Natural killer cell (primary cell): ENCODE measurements at regions not wholly inside any gene's neighbourhood (a gene's known extent, or its start where the extent isn't known, plus 50 kb on each side); places are given as distances from the start of the nearest gene placed in this dataset.

Experiments used
- ATAC-seq, 3 donors: fragments of 150-1000 bp in 2 of 3; fragments of 200-7000 bp in 1 of 3; cut with Tn5 transposase; 1 replicate in 1 of 3; 2 replicates in 2 of 3; pipeline ENCODE4 v1.10.0; 2021; ENCODE audit warnings: mild to moderate bottlenecking in 2 of 3, moderate library complexity in 2 of 3
- DNase-seq, 2 donors: peaks; one replicate each; pipeline versions ENCODE4 v3.0.0 to v3.0.0-alpha.2; 2013 to 2021; ENCODE audit warnings: mixed read lengths in 1 of 2
- H3K27ac ChIP-seq: one replicate; pipeline ENCODE4 v1.5.1; 2013; ENCODE audit warnings: mild to moderate bottlenecking, low read length
- H3K27me3 ChIP-seq: one replicate; pipeline ENCODE4 v1.6.1; 2013; ENCODE audit warnings: low read length; ENCODE audit not compliant: control insufficient read depth, insufficient read depth
- H3K36me3 ChIP-seq: one replicate; pipeline ENCODE4 v1.6.1; 2013; ENCODE audit warnings: low read length; ENCODE audit not compliant: control insufficient read depth, insufficient read depth
- H3K4me1 ChIP-seq: one replicate; pipeline ENCODE4 v1.6.1; 2013; ENCODE audit warnings: low read length; ENCODE audit not compliant: control insufficient read depth, insufficient read depth
- H3K4me3 ChIP-seq: one replicate; pipeline ENCODE4 v1.5.1; 2013; ENCODE audit warnings: low read length
- H3K9me3 ChIP-seq: one replicate; pipeline ENCODE4 v1.6.1; 2013; ENCODE audit warnings: low read length; ENCODE audit not compliant: control insufficient read depth, insufficient read depth
- H3K27ac Mint-ChIP-seq, 2 donors: one replicate each; pipeline ENCODE4 v1.8.0; 2022; ENCODE audit warnings: mild to moderate bottlenecking in 2 of 2, mixed read lengths in 2 of 2, moderate library complexity in 1 of 2
- H3K27me3 Mint-ChIP-seq, 2 donors: one replicate each; pipeline ENCODE4 v1.8.0; 2022; ENCODE audit warnings: low read depth in 2 of 2, mixed read lengths in 2 of 2
- H3K36me3 Mint-ChIP-seq: one replicate; pipeline ENCODE4 v1.8.0; 2022; ENCODE audit warnings: mixed read lengths
- H3K4me1 Mint-ChIP-seq, 2 donors: one replicate each; pipeline ENCODE4 v1.8.0; 2022; ENCODE audit warnings: mixed read lengths in 2 of 2
- H3K4me3 Mint-ChIP-seq: one replicate; pipeline ENCODE4 v1.8.0; 2022; ENCODE audit warnings: mild to moderate bottlenecking, moderate library complexity, mixed read lengths
- H3K9me3 Mint-ChIP-seq, 2 donors: one replicate each; pipeline ENCODE4 v1.8.0; 2022; ENCODE audit warnings: mixed read lengths in 2 of 2
- WGBS: methylation state at CpG from one replicate; pipeline ENCODE4 v1.1.7; 2013; ENCODE audit warnings: missing lambda C conversion rate; ENCODE audit not compliant: insufficient coverage; 5-methylcytosine and 5-hydroxymethylcytosine counted together
- intact Hi-C: fragments of 100-400 bp; cut with micrococcal nuclease; formaldehyde crosslinking; loops from one replicate; pipeline ENCODE4 v1.14.2; 2022
- TF ChIP-seq, protein P1 (sequence below): fragments of 200-600 bp; IDR thresholded peaks from one replicate; pipeline ENCODE4 v1.8.0; 2022; ENCODE audit warnings: antibody characterized with exemption

DNA sequence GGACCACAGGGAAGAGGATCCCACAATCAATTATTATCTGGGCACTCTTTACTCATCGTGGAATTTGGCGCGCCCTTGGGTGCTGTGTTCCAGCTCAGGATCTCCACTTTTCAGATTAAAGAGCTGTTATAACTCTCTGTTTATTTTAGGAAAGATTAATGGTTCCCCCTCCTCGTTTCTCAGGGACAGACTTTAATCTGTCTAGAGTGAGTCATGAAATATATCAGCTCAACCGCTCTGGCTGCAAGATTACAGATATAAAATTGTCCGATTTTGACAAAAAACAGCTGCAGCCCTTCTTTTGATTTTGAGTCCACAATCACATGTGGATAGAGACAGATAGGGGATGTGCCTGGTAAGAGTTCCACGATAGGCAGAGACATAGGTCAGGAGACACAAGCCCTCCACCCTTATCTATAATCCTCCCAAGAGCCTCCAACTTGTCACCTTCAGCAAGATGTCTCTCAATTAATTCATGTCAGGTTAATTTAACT lies 77.6 kb upstream of the ANKRD55 start:
- peaks cover 5 to 10% of the 10 kb centered on the region in 2 donors for H3K27me3 Mint-ChIP-seq
- no peaks in the 10 kb centered on the region for H3K36me3 ChIP-seq
- H3K9me3 ChIP-seq = no peaks in the 10 kb centered on the region
- intact Hi-C loops = loop anchor here (10.0 kb wide), 1 partner anchor 376 kb away; no protein-coding TSS in a partner anchor
- H3K36me3 Mint-ChIP-seq = no peaks in the 10 kb centered on the region
- H3K9me3 Mint-ChIP-seq = no peaks in the 10 kb centered on the region
- H3K4me3 ChIP-seq = no peak overlapping the region
- ATAC-seq (no peak), DNase-seq (no peak)
- no peak overlapping the region for H3K27ac ChIP-seq
- no peaks in the 10 kb centered on the region for H3K4me1 ChIP-seq
- TF ChIP-seq, protein P1, sequence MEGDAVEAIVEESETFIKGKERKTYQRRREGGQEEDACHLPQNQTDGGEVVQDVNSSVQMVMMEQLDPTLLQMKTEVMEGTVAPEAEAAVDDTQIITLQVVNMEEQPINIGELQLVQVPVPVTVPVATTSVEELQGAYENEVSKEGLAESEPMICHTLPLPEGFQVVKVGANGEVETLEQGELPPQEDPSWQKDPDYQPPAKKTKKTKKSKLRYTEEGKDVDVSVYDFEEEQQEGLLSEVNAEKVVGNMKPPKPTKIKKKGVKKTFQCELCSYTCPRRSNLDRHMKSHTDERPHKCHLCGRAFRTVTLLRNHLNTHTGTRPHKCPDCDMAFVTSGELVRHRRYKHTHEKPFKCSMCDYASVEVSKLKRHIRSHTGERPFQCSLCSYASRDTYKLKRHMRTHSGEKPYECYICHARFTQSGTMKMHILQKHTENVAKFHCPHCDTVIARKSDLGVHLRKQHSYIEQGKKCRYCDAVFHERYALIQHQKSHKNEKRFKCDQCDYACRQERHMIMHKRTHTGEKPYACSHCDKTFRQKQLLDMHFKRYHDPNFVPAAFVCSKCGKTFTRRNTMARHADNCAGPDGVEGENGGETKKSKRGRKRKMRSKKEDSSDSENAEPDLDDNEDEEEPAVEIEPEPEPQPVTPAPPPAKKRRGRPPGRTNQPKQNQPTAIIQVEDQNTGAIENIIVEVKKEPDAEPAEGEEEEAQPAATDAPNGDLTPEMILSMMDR = no peak
- H3K4me3 Mint-ChIP-seq = no peak overlapping the region
- H3K27me3 ChIP-seq = no peaks in the 10 kb centered on the region
- 82% methylated on average over 7 of the region's 7 CpGs for WGBS
- H3K4me1 Mint-ChIP-seq = no peaks in the 10 kb centered on the region
- no peak overlapping the region for H3K27ac Mint-ChIP-seq

GRCh38 chr5:56309262-56309826 lies 76.2 kb upstream of the ANKRD55 start:
- H3K4me3 Mint-ChIP-seq = no peak overlapping the region
- ATAC-seq (no peak), DNase-seq (no peak)
- H3K27ac Mint-ChIP-seq = no peak overlapping the region
- intact Hi-C loops = no loop called here
- H3K27me3 Mint-ChIP-seq = peaks cover 5 to 10% of the 10 kb centered on the region in 2 donors
- no peaks in the 10 kb centered on the region for H3K36me3 Mint-ChIP-seq
- Histone ChIP-seq H3K27ac (no peak overlapping the region), H3K4me1 (no peaks in the 10 kb centered on the region), H3K36me3 (no peaks in the 10 kb centered on the region), H3K4me3 (no peak overlapping the region), H3K27me3 (no peaks in the 10 kb centered on the region), H3K9me3 (no peaks in the 10 kb centered on the region)
- TF ChIP-seq, protein P1 = no peak
- no peaks in the 10 kb centered on the region for H3K9me3 Mint-ChIP-seq
- WGBS = 70% methylated on average over 2 of the region's 2 CpGs
- no peaks in the 10 kb centered on the region for H3K4me1 Mint-ChIP-seq

DNA sequence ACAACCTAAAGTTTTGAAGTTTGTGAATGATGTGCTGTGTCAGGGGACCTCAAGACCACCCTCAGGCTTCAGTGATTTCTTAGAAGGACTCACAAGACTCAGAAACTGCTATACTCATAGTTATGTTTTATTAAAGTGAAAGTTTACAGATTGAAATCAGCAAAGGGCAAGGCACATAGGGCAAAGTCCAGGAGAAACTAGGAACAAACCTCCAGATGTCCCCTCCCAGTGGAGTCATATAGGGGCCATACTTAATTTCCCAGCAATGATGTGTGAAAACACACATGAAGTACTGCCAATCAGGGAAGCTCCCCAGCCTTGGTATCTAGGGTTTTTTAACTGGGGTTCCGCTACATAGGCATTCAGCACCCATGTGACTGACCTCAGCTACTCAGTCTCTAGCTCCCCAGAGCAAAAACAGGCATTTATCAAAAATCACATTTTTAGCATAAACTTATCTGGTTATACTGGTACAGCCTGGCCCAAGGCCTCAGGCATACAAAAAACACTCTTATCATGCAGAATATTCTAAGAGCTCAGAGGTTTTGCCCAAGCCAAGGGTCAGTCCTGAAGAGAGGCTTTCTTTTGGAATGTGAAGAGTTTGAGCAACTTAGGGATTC lies 74.7 kb upstream of the ANKRD55 start:
- H3K4me1 ChIP-seq = no peaks in the 10 kb centered on the region
- ATAC-seq = no peak
- H3K27ac Mint-ChIP-seq = no peak overlapping the region
- H3K4me3 Mint-ChIP-seq = no peak overlapping the region
- DNase-seq = no peak
- H3K27me3 Mint-ChIP-seq = peaks cover 5 to 10% of the 10 kb centered on the region in 2 donors
- no peak overlapping the region for H3K4me3 ChIP-seq
- no peaks in the 10 kb centered on the region for H3K9me3 Mint-ChIP-seq
- TF ChIP-seq, protein P1 = no peak
- WGBS = 100% methylated on average over 1 of the region's 1 CpG
- intact Hi-C loops = no loop called here
- H3K27me3 ChIP-seq = no peaks in the 10 kb centered on the region
- no peaks in the 10 kb centered on the region for H3K36me3 ChIP-seq
- H3K4me1 Mint-ChIP-seq = no peaks in the 10 kb centered on the region
- no peak overlapping the region for H3K27ac ChIP-seq
- no peaks in the 10 kb centered on the region for H3K36me3 Mint-ChIP-seq
- no peaks in the 10 kb centered on the region for H3K9me3 ChIP-seq
